CD4-positive, alpha-beta memory T cell (primary cell): ENCODE measurements at regions not wholly inside any gene's neighbourhood (a gene's known extent, or its start where the extent isn't known, plus 50 kb on each side); places are given as distances from the start of the nearest gene placed in this dataset.
"Not testable (repeated sequence)": the region's sequence is repeated elsewhere in the genome, so short reads cannot be mapped to it uniquely, and the experiment has no call there.

Experiments used
- CTCF ChIA-PET: fragments of 350-600 bp; sonication (Branson Sonifier 250); formaldehyde crosslinking; loops from one replicate; lab custom pipeline; 2021; ENCODE audit warnings: inconsistent platforms; ENCODE audit not compliant: partially characterized antibody; lab: Charles Lee
- POLR2A ChIA-PET: fragments of 350-600 bp; sonication (Branson Sonifier 250); formaldehyde crosslinking; loops from one replicate; lab custom pipeline; 2021; ENCODE audit not compliant: partially characterized antibody; lab: Charles Lee
- DNase-seq, 5 donors: peaks; one replicate each; pipeline versions ENCODE4 v3.0.0 to v3.0.0-alpha.2; 2020 to 2022; ENCODE audit warnings: mixed read lengths in 1 of 5
- H3K27ac ChIP-seq: one replicate; pipeline ENCODE4 v1.7.0; 2013; ENCODE audit warnings: low read depth, low read length
- H3K27me3 ChIP-seq: 2 replicates; pipeline ENCODE4 v1.7.0; 2013; ENCODE audit warnings: mild to moderate bottlenecking, low read length, moderate library complexity; ENCODE audit not compliant: insufficient read depth
- H3K36me3 ChIP-seq: 2 replicates; pipeline ENCODE4 v1.7.0; 2013; ENCODE audit warnings: mild to moderate bottlenecking, low read length, moderate library complexity; ENCODE audit not compliant: insufficient read depth
- H3K4me1 ChIP-seq: 2 replicates; pipeline ENCODE4 v1.7.0; 2013; ENCODE audit warnings: mild to moderate bottlenecking, low read length, moderate library complexity; ENCODE audit not compliant: insufficient read depth
- H3K4me3 ChIP-seq, 2 donors: one replicate each; pipeline ENCODE4 v1.7.0; 2013; ENCODE audit warnings: low read length in 2 of 2, mild to moderate bottlenecking in 1 of 2
- H3K9me3 ChIP-seq, 2 donors: one replicate each; pipeline ENCODE4 v1.7.0; 2013; ENCODE audit warnings: low read length in 2 of 2, control low read depth in 1 of 2; ENCODE audit not compliant: control insufficient read depth in 1 of 2
- H3K27ac Mint-ChIP-seq, 7 donors: one replicate each; pipeline ENCODE4 v1.8.0; 2020 to 2021; ENCODE audit warnings: mixed read lengths in 7 of 7, mild to moderate bottlenecking in 6 of 7, inconsistent platforms in 3 of 7, moderate library complexity in 3 of 7
- H3K27me3 Mint-ChIP-seq, 2 donors: one replicate each; pipeline ENCODE4 v1.8.0; 2020 to 2021; ENCODE audit warnings: mixed read lengths in 2 of 2
- H3K36me3 Mint-ChIP-seq, 2 donors: one replicate each; pipeline ENCODE4 v1.8.0; 2020 to 2021; ENCODE audit warnings: mixed read lengths in 2 of 2, inconsistent platforms in 1 of 2, mild to moderate bottlenecking in 1 of 2
- H3K4me1 Mint-ChIP-seq, 4 donors: one replicate each; pipeline ENCODE4 v1.8.0; 2020 to 2021; ENCODE audit warnings: mixed read lengths in 4 of 4, mild to moderate bottlenecking in 1 of 4
- H3K4me3 Mint-ChIP-seq, 8 donors: one replicate each; pipeline ENCODE4 v1.8.0; 2020 to 2021; ENCODE audit warnings: mixed read lengths in 8 of 8, mild to moderate bottlenecking in 7 of 8, moderate library complexity in 6 of 8, inconsistent platforms in 3 of 8
- H3K9me3 Mint-ChIP-seq, 8 donors: one replicate each; pipeline ENCODE4 v1.8.0; 2020 to 2021; ENCODE audit warnings: mixed read lengths in 8 of 8, mild to moderate bottlenecking in 5 of 8, inconsistent platforms in 3 of 8, moderate library complexity in 1 of 8
- intact Hi-C: fragments of 100-400 bp; cut with micrococcal nuclease; formaldehyde crosslinking; loops from one replicate; pipeline ENCODE4 v1.15.1; 2023

DNA sequence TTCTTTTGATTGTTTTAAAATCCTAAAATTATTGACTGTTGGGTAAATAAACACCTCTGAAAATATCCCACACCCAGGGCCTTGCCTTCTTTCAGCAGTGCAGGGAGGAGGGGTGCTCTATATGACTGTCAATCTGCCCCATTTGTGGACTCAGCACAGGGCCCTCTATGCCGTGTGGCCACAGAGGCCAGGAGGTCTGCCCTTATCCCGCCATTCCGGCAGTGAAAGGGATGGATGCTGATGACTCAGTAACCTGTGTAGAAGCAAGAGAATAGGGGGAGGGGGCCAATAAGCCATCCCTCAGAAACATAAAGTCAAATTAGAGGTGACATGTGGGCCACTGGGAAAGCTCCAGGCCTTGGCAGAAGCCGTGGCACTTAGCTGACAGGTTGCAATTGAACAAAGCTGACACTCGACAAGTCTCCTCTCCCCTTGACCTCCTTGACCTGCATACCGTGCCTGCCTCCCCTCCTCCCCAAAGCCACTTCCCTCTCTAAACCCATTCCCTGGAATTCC, 281.4 kb upstream of the DYNLRB2 start:
- Histone ChIP-seq H3K4me3 (no peak overlapping the region), H3K36me3 (no peaks in the 10 kb centered on the region), H3K9me3 (no peaks in the 10 kb centered on the region), H3K27ac (no peak overlapping the region), H3K27me3 (no peaks in the 10 kb centered on the region), H3K4me1 (no peaks in the 10 kb centered on the region)
- no peak for DNase-seq
- H3K27ac Mint-ChIP-seq, result no peak overlapping the region
- ChIA-PET CTCF (no interaction called here), POLR2A (no interaction called here)
- intact Hi-C loops, result no loop called here
- peaks cover 0 to 2% (median 0%) of the 10 kb centered on the region in 8 donors for H3K9me3 Mint-ChIP-seq
- H3K27me3 Mint-ChIP-seq, result peaks cover 10% of the 10 kb centered on the region in 2 donors
- H3K4me3 Mint-ChIP-seq, result no peak overlapping the region
- no peaks in the 10 kb centered on the region for H3K4me1 Mint-ChIP-seq
- H3K36me3 Mint-ChIP-seq, result no peaks in the 10 kb centered on the region

DNA sequence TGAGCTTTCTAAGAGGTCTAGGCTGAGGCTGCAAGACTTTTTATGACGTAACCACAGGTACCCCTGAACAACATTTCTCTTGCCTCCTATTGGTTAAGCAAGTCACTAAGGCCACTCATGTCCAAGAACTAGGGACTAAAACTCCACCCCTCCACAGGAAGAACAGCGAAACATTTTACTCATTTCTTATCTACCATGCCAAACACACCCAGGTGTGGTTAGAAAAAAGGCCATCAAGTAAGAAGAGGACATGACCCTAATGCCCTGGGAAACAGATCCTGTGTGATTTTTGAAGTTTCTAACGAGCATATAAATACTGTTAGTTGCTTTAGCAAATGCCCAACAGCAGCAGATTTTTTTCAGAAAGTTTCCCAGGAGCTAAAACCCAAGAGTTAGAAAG, 282.4 kb upstream of the DYNLRB2 start:
- Mint-ChIP-seq H3K27me3 (peaks cover 9 to 10% of the 10 kb centered on the region in 2 donors), H3K9me3 (no peaks in the 10 kb centered on the region), H3K4me3 (no peak overlapping the region), H3K27ac (no peak overlapping the region), H3K36me3 (no peaks in the 10 kb centered on the region), H3K4me1 (no peaks in the 10 kb centered on the region)
- ChIA-PET POLR2A (no interaction called here), CTCF (no interaction called here)
- no peaks in the 10 kb centered on the region for H3K9me3 ChIP-seq
- no peak overlapping the region for H3K27ac ChIP-seq
- intact Hi-C loops, result no loop called here
- no peaks in the 10 kb centered on the region for H3K27me3 ChIP-seq
- no peak for DNase-seq
- no peaks in the 10 kb centered on the region for H3K4me1 ChIP-seq
- H3K36me3 ChIP-seq, result no peaks in the 10 kb centered on the region
- no peak overlapping the region for H3K4me3 ChIP-seq

DNA sequence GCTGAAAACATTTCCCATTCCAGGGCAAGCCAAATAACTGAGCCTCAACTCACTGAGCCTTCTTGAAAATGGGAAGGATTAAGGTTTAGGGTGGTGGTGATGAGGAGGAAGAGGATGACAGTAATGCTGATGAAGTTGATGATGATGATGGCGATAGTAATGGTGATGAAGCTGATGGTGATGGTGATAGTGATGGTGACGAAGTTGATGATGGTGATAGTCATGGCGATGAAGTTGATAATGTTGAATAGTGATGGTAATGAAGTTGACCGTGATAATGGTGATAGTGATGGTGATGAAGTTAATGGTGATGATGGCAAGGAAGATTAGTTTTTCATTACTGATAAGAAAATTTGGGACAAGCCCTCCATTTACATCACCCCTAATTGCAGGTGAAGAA, 285.8 kb upstream of the DYNLRB2 start:
- H3K9me3 ChIP-seq, result no peaks in the 10 kb centered on the region
- POLR2A ChIA-PET, result no interaction called here
- Mint-ChIP-seq H3K4me1 (no peaks in the 10 kb centered on the region), H3K27me3 (peaks cover 8 to 26% of the 10 kb centered on the region in 2 donors), H3K36me3 (no peaks in the 10 kb centered on the region), H3K9me3 (peaks cover 0 to 3% (median 0%) of the 10 kb centered on the region in 8 donors), H3K4me3 (no peak overlapping the region), H3K27ac (no peak overlapping the region)
- no peak for DNase-seq
- intact Hi-C loops, result no loop called here
- no peaks in the 10 kb centered on the region for H3K27me3 ChIP-seq
- no peaks in the 10 kb centered on the region for H3K36me3 ChIP-seq
- H3K27ac ChIP-seq, result no peak overlapping the region
- CTCF ChIA-PET, result interaction anchor here (1.5 kb wide), 1 partner anchor 11 kb away, joined by 3 read pairs; no protein-coding TSS in a partner anchor
- H3K4me1 ChIP-seq, result no peaks in the 10 kb centered on the region
- no peak overlapping the region for H3K4me3 ChIP-seq

DNA sequence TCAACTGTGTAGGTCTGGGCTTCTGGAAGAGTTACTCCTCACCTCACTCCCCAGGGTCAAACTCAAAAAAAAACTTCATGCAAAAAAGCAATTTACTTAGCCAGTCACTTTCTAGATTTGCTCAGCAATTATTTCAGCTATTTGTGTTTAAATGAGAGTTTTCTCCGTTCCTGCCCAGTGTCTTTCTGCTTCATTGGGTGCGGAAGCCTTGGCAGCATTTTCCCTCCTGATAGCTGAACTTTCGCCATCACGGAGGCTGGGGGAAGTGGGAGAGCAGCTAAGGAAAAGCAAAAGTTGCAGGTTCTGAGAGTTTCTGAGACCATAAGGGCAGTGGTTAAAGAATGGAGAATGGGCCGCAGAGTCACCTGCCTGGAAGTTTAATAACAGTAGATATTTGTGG, 287.1 kb upstream of the DYNLRB2 start:
- Histone ChIP-seq H3K4me3 (no peak overlapping the region), H3K27ac (no peak overlapping the region), H3K36me3 (no peaks in the 10 kb centered on the region), H3K9me3 (no peaks in the 10 kb centered on the region), H3K4me1 (no peaks in the 10 kb centered on the region), H3K27me3 (no peaks in the 10 kb centered on the region)
- Mint-ChIP-seq H3K4me1 (no peaks in the 10 kb centered on the region), H3K9me3 (peaks cover 0 to 3% (median 0%) of the 10 kb centered on the region in 8 donors), H3K4me3 (no peak overlapping the region), H3K36me3 (no peaks in the 10 kb centered on the region), H3K27me3 (peaks cover 8 to 29% of the 10 kb centered on the region in 2 donors), H3K27ac (no peak overlapping the region)
- CTCF ChIA-PET, result no interaction called here
- POLR2A ChIA-PET, result no interaction called here
- intact Hi-C loops, result no loop called here
- no peak for DNase-seq

DNA sequence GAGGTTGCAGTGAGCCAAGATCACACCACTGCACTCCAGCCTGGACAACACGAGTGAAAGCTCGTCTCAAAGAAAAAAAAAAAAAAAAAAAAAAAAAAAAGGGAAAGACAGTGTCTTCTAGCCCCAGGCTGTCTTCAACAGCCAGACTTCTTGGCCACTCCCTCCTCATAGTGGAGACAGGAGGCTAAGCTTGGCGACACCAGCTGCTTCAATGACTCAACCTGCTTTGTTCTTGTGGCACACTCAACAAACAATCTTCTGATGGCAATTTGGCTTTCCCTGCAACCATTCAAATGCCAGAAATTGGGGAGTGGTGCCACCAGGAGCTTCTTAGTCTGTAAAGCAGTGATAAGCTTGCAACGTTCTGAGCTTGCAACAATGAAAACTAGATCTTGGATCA, 290.4 kb upstream of the DYNLRB2 start:
- no peak overlapping the region for H3K4me3 ChIP-seq
- no peak overlapping the region for H3K27ac ChIP-seq
- ChIA-PET POLR2A (no interaction called here), CTCF (no interaction called here)
- Mint-ChIP-seq H3K27me3 (peaks cover 11 to 26% of the 10 kb centered on the region in 2 donors), H3K9me3 (peaks cover 0 to 3% (median 0%) of the 10 kb centered on the region in 8 donors), H3K36me3 (no peaks in the 10 kb centered on the region), H3K4me3 (no peak overlapping the region), H3K4me1 (no peaks in the 10 kb centered on the region), H3K27ac (no peak overlapping the region)
- no peak for DNase-seq
- intact Hi-C loops, result no loop called here
- H3K27me3 ChIP-seq, result no peaks in the 10 kb centered on the region
- no peaks in the 10 kb centered on the region for H3K4me1 ChIP-seq
- H3K9me3 ChIP-seq, result no peaks in the 10 kb centered on the region
- no peaks in the 10 kb centered on the region for H3K36me3 ChIP-seq

DNA sequence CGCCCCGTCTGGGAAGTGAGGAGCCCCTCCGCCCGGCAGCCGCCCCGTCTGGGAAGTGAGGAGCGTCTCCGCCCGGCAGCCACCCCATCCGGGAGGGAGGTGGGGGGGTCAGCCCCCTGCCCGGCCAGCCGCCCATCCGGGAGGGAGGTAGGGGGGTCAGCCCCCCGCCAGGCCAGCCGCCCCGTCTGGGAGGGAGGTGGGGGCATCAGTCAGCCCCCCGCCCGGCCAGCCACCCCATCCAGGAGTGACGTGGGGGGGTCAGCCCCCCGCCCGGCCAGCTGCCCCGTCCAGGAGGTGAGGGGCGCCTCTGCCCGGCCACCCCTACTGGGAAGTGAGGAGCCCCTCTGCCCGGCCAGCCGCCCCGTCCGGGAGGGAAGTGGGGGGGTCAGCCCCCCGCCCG, 297.5 kb upstream of the DYNLRB2 start:
- H3K4me3 ChIP-seq, H3K27me3 Mint-ChIP-seq, POLR2A ChIA-PET, H3K4me1 Mint-ChIP-seq, intact Hi-C loops, H3K36me3 Mint-ChIP-seq, DNase-seq, H3K4me1 ChIP-seq, H3K27me3 ChIP-seq, H3K27ac ChIP-seq, CTCF ChIA-PET, H3K36me3 ChIP-seq, H3K9me3 ChIP-seq, H3K27ac Mint-ChIP-seq, H3K4me3 Mint-ChIP-seq: not testable (repeated sequence)
- H3K9me3 Mint-ChIP-seq, result peaks cover 0 to 17% (median 12%) of the 10 kb centered on the region in 8 donors

DNA sequence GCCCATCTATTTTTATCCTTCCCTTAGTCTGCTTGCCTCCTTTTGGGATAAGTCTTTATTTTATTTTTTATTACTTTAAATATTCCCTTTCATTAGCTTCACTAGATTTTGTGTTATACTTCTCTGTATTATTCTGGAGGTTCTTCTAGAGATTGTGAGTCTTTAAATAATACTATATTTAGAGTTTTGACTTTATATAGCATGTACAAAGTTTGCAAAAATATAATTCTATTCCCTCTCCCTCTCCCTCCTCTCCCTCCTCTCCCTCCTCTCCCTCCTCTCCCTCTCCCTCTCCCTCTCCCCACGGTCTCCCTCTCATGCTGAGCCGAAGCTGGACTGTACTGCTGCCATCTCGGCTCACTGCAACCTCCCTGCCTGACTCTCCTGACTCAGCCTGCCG, 298.5 kb upstream of the DYNLRB2 start:
- H3K9me3 ChIP-seq, DNase-seq, intact Hi-C loops, CTCF ChIA-PET, H3K27me3 ChIP-seq, H3K27ac ChIP-seq, H3K4me3 Mint-ChIP-seq, H3K4me3 ChIP-seq, H3K4me1 ChIP-seq, H3K36me3 ChIP-seq, H3K4me1 Mint-ChIP-seq, H3K36me3 Mint-ChIP-seq, H3K27me3 Mint-ChIP-seq, H3K27ac Mint-ChIP-seq, POLR2A ChIA-PET: not testable (repeated sequence)
- H3K9me3 Mint-ChIP-seq, result peaks cover 0 to 17% (median 12%) of the 10 kb centered on the region in 8 donors
